Effector CD8-positive, alpha-beta T cell (primary cell): ENCODE measurements at regions not wholly inside any gene's neighbourhood (a gene's known extent, or its start where the extent isn't known, plus 50 kb on each side); places are given as distances from the start of the nearest gene placed in this dataset.

ENCODE experiments used
- DNase-seq: peaks from one replicate; lab custom pipeline; 2025; lab: John Stamatoyannopoulos, UW

GRCh38 chr3:177742273-177742672 is 545.0 kb upstream of the TBL1XR1 start:
- DNase-seq = no peak

DNA sequence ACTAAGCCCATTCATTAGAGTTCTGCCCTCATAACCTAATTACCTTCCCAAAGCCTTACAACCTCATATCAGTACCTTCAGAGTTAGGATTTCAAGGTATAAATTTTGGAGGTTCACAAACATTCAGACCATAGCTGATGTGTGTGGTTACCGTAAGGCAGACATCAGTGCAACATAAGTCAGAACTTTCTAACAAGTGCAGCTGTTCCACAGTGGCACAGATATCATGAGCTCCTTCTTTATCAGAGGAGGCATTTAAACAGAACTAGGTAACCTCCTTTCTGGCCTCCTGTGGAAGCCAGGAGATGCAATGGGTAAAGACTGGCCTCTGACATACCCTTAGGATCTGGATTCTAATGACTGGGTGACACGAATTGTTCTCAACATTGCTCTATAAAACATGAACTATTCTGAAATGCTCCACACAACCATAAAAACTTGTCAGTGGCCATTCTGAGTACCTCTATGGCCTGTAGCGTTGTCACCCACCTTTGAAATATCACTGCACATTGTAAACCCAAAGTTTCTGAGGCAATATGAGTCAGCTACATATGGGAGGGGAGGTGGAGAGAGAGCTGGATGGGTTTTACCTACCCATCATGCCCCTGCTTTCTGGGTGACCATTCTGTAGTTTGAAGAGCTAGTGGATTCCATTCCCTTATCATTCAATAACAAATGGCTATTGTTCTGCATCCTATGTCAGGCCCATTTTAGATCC is 546.0 kb upstream of the TBL1XR1 start:
- no peak for DNase-seq

DNA sequence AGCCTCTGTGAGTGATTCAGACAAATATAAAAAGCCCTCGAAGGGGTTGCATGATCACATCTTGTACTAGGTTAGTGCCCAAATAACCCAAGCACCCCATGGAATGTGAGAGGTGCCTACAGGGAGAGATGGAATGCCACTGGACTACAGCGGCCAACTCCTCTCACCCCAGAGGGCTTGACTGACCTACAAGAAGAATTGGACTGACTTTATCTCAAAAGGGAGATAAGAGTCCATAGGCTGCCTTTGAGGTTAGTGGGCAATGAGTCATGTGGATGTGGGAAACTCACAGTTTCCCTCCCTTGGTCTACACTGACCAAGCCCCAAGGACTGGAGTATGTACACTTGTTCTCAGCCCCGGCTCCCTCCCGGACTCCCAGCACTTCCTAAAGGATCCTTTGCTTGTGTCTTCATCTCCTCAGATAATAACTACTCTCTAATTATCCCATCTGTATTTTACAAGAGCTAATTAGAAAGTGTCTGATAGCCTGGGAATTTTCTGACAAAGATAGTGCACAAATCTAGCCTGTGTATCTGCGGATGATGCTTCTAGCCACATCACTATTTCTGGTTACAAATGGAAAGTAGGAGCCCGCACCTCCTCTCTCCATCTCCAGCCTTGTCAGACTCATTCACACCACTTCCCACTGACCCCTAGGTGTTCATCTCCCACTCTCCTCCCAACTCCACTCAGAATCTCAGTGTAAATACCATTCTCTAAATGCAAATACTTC is 547.8 kb upstream of the TBL1XR1 start:
- no peak for DNase-seq

- no peak for DNase-seq
Measured at GRCh38 chr3:177745607-177746005, 548.3 kb upstream of the TBL1XR1 start.

DNA sequence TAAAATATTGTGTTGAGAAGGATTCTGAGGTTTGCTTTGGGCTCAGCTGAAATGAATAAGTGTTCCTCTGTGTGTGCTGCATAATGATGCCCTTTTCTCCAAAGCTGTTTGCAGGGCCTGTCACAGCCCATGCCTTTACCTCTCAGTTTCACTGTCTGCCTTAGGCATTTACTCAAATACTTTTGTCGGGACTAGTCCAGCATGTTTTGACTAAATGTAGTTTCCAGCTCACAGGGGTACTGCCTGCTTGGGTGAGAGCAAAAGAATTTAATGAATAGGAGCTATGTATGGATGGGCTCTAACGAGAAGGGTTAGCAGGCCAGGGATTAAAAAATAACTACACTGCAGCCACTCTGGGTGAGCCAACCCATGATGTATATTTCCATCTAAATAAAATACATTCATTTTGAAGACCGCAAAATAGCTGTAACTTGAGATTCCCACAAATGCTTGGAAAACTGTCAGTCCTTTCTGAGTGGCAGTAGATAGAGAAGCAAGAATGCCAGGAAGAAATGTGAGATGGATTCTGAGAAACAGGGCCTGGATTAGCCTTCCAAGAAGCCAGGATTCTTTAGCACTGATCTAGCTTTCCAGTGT is 549.2 kb upstream of the TBL1XR1 start:
- DNase-seq = no peak

- no peak for DNase-seq
Measured at GRCh38 chr3:177749836-177750235, 552.6 kb upstream of the TBL1XR1 start.

DNA sequence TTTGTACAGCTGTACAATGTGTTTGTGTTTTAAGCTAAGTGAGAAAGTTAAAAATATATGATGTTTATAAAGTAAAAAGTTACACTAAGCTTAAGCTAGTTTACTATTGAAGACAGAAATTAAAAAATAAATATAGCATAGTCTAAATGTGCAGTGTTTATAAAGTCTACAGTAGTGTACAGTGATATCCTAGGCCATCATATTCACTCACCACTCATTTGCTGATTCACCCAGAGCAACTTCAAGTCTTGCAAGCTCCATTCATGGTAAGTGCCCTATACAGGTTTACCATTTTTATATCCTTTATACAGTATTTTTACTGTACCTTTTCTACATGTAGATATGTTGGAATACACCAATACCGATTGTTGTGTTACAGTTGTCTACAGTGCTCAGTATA is 553.2 kb upstream of the TBL1XR1 start:
- no peak for DNase-seq

- DNase-seq = no peak
Measured at GRCh38 chr3:177751770-177752169, 554.5 kb upstream of the TBL1XR1 start.

DNA sequence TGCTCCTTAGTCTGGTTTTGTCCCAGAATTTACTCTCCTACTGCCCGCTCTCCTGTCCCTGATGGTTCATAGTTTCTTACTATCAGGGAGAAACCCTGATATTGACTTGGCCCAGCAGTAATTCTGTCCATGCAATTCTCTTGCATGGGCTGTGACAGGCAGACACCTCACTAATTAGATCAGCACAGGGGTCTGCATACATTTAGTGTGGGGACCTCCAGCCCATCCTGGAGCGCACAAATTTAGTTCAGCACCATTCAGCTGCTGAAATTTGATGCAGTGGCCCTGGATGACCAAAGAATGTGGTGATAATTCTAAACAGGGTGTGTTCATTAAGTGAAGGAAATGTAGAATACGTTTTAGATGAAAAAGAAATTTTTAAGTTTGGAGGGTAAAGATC is 555.5 kb upstream of the TBL1XR1 start:
- no peak for DNase-seq

GRCh38 chr3:177753451-177754155 is 556.3 kb upstream of the TBL1XR1 start:
- no peak for DNase-seq

DNA sequence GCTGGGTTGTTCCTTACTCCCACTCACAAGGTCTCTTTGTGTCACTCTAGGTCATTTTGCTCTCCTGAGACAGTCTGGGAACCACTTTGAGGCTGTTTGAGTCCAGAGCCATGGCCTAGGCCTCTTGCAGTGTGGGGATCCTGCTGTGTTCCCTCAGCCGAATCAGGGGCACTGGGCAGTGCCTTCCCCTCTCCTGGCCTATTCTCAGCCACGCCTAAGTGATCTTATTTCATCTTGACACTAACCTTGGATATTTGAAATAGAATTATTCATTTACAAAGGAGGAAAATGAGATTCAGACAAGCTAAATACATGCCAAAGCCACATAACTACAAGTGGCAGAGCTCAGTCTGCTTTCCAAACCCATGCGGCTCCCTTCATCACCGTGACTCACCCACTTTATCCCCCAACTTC is 557.2 kb upstream of the TBL1XR1 start:
- no peak for DNase-seq

DNA sequence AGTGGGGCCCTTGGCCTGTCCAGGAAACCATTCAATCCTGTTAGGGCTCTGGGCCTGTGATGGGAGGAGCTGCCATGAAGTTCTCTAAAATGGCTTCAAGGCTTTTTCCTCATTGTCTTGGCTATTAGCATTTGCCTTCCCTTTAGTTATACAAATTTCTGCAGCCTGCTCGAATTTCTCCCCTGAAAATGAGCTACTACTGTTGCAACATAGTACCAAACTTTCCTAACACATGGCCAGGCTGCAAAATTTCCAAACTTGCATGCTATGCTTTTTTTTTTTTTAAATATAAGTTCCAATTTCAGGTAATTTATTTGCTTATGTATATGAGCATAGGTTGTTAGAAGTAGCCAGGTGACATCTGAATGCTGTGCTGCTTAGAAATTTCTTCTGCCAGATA is 560.8 kb upstream of the TBL1XR1 start:
- DNase-seq = no peak

- DNase-seq = no peak
Measured at GRCh38 chr3:177760803-177761202, 563.5 kb upstream of the TBL1XR1 start.

- DNase-seq = no peak
Measured at GRCh38 chr3:177764377-177764912, 567.2 kb upstream of the TBL1XR1 start.

DNA sequence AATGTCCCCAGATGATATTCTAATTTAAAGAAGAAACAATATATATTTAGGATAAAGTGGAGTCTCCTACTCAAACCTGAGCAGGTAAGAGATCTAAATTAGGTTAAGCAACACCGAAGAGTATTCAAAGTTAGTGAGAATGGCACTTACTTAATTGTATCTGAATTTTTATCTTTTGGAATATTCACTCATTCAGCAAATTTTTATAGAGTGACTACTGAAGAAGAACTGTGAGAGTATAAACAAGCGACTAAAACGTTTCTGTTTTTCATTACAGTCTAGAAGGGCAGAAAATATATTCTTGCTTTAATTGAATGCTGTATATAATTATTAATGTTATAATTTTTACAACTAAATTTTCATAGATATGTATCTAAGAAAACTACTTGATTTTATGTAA is 567.7 kb upstream of the TBL1XR1 start:
- DNase-seq = no peak

DNA sequence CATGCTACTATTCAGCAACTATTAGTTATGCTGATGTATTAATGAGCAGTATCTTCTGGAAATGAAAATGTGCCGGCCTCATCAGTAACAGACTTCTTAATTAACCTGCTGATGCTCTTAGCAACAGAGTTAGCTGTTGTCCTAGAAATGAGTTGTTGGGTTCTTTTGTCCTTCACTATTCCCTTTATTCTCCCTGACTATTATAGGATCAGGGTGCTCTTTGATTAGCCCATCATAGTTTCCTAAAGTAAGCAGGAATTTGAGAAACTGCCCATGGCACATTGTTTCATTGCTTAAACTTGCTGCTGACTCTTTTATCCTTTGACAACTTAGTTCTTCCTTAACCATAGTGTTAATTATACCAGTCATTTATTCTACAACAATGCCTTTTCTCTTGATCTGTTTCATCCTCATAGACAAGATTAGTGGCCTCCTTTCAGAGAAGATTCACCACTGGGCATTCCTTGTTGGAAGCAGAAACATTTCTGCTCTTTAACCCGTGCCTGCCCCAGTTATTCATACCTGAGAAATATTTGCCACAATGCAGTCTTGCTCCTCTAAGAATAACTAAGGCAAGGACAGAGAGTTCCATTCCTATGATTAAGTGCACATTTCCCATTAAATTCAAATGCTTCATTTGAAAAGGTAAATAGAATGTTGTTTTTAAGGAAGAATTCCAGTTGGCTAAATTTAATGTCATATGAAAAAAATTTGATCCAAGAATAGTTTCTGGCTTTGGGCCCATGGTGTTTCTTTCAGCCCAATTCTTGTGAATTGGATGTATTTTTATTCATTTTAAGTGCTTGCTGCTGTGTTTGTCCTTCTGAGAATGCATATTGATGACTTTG is 573.3 kb upstream of the TBL1XR1 start:
- DNase-seq = no peak

- DNase-seq = no peak
Measured at GRCh38 chr3:177771780-177772179, 574.5 kb upstream of the TBL1XR1 start.

DNA sequence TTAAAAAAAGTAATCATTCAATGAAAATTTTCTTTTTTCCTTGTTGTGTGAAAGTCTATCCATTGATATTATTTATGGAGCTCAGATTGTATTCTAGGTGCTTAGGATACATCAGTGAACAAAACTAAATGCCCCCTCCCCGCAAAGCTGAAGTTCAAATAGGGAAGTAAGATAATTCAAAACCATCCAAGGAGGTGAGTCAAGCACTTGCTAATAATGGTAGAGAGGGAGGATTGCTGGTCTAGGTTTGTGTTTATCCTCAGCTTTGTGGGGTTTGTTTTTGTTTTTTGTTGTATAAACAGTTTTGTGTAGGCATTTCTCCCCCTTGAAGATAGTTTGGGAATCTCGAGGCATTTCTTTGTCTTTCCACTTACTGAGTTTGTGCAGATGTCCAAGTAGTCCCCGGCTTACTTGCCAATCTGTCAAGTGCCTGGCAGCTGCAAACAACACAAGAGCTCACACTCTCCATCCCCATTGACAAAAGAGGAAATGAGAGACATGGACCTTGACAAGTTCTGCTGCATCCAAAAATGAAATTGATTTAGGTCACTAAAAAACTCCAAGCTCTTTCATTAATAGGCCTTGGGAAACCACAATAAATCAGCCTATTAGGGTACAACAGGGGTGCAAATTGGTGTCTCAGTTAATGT is 575.8 kb upstream of the TBL1XR1 start:
- no peak for DNase-seq

- no peak for DNase-seq
Measured at GRCh38 chr3:177773717-177774116, 576.4 kb upstream of the TBL1XR1 start.

GRCh38 chr3:177776661-177777101 is 579.4 kb upstream of the TBL1XR1 start:
- DNase-seq = no peak

- no peak for DNase-seq
Measured at GRCh38 chr3:177777699-177778098, 580.4 kb upstream of the TBL1XR1 start.
